Hepatocyte (in vitro differentiated cells): ENCODE measurements at regions not wholly inside any gene's neighbourhood (a gene's known extent, or its start where the extent isn't known, plus 50 kb on each side); places are given as distances from the start of the nearest gene placed in this dataset.

Experiments
- EZH2 ChIP-seq: fragments of 200-600 bp; sonication (generic); IDR thresholded peaks from 2 replicates; pipeline ENCODE4 v1.6.1; 2016; ENCODE audit warnings: antibody characterized with exemption, mild to moderate bottlenecking, borderline replicate concordance
- TF ChIP-seq, protein P1 (sequence below): fragments of 200-600 bp; sonication (generic); IDR thresholded peaks from 2 replicates; pipeline ENCODE4 v1.5.1; 2016; ENCODE audit warnings: antibody characterized with exemption, mild to moderate bottlenecking; ENCODE audit not compliant: poor library complexity

DNA sequence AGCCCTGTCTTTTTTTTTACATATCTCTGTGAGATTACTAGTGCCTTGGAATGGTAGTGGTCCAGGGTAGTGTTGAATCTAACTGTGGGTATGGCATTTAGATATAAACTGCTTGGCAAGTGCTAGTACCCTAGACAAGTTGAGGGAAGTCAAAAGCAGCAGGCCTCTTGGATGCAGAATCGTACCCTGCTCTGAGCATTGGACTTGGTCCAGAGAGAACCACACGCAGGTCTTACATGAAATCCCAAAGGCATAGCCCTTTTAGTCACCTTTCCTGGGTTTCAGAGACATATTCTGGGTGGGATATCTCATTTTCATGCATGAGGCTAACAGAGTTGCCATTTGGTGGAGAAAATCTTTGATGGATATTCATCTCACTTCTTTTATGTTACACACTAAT, 641.4 kb downstream of the PDCD6IP start:
- TF ChIP-seq, protein P1, sequence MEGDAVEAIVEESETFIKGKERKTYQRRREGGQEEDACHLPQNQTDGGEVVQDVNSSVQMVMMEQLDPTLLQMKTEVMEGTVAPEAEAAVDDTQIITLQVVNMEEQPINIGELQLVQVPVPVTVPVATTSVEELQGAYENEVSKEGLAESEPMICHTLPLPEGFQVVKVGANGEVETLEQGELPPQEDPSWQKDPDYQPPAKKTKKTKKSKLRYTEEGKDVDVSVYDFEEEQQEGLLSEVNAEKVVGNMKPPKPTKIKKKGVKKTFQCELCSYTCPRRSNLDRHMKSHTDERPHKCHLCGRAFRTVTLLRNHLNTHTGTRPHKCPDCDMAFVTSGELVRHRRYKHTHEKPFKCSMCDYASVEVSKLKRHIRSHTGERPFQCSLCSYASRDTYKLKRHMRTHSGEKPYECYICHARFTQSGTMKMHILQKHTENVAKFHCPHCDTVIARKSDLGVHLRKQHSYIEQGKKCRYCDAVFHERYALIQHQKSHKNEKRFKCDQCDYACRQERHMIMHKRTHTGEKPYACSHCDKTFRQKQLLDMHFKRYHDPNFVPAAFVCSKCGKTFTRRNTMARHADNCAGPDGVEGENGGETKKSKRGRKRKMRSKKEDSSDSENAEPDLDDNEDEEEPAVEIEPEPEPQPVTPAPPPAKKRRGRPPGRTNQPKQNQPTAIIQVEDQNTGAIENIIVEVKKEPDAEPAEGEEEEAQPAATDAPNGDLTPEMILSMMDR: no peak
- TF ChIP-seq EZH2: no peak
